Endothelial cell (in vitro differentiated cells): ENCODE measurements at regions not wholly inside any gene's neighbourhood (a gene's known extent, or its start where the extent isn't known, plus 50 kb on each side); places are given as distances from the start of the nearest gene placed in this dataset.

Experiments
- DNase-seq: peaks from one replicate; pipeline ENCODE4 v3.0.0; 2021; ENCODE audit warnings: low spot score
- H3K27ac Mint-ChIP-seq: one replicate; pipeline ENCODE4 v1.8.0; 2021; ENCODE audit warnings: mixed read lengths, inconsistent platforms; ENCODE audit not compliant: unreplicated experiment
- H3K27me3 Mint-ChIP-seq: one replicate; pipeline ENCODE4 v1.8.0; 2021; ENCODE audit warnings: mild to moderate bottlenecking, moderate library complexity, mixed read lengths, inconsistent platforms; ENCODE audit not compliant: unreplicated experiment
- H3K36me3 Mint-ChIP-seq: one replicate; pipeline ENCODE4 v1.8.0; 2021; ENCODE audit warnings: mild to moderate bottlenecking, low read depth, mixed read lengths, inconsistent platforms; ENCODE audit not compliant: unreplicated experiment
- H3K4me1 Mint-ChIP-seq: one replicate; pipeline ENCODE4 v1.8.0; 2021; ENCODE audit warnings: mild to moderate bottlenecking, mixed read lengths, inconsistent platforms; ENCODE audit not compliant: unreplicated experiment
- H3K4me3 Mint-ChIP-seq: one replicate; pipeline ENCODE4 v1.8.0; 2021; ENCODE audit warnings: mild to moderate bottlenecking, mixed read lengths, inconsistent platforms; ENCODE audit not compliant: unreplicated experiment
- H3K9me3 Mint-ChIP-seq: one replicate; pipeline ENCODE4 v1.8.0; 2021; ENCODE audit warnings: mixed read lengths, inconsistent platforms; ENCODE audit not compliant: unreplicated experiment
- TF ChIP-seq, protein P1 (sequence below): fragments of 200-600 bp; sonication (generic); IDR thresholded peaks from one replicate; pipeline ENCODE4 v1.5.0; 2021; ENCODE audit warnings: antibody characterized with exemption; ENCODE audit not compliant: unreplicated experiment

GRCh38 chr4:53680168-53680567 is 88.9 kb upstream of the LNX1 start:
- DNase-seq = no peak
- TF ChIP-seq, protein P1, sequence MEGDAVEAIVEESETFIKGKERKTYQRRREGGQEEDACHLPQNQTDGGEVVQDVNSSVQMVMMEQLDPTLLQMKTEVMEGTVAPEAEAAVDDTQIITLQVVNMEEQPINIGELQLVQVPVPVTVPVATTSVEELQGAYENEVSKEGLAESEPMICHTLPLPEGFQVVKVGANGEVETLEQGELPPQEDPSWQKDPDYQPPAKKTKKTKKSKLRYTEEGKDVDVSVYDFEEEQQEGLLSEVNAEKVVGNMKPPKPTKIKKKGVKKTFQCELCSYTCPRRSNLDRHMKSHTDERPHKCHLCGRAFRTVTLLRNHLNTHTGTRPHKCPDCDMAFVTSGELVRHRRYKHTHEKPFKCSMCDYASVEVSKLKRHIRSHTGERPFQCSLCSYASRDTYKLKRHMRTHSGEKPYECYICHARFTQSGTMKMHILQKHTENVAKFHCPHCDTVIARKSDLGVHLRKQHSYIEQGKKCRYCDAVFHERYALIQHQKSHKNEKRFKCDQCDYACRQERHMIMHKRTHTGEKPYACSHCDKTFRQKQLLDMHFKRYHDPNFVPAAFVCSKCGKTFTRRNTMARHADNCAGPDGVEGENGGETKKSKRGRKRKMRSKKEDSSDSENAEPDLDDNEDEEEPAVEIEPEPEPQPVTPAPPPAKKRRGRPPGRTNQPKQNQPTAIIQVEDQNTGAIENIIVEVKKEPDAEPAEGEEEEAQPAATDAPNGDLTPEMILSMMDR = no peak
- Mint-ChIP-seq H3K4me3 (no peak overlapping the region), H3K27me3 (peaks cover 2% of the 10 kb centered on the region), H3K27ac (no peak overlapping the region), H3K9me3 (no peaks in the 10 kb centered on the region), H3K36me3 (no peaks in the 10 kb centered on the region), H3K4me1 (no peaks in the 10 kb centered on the region)

DNA sequence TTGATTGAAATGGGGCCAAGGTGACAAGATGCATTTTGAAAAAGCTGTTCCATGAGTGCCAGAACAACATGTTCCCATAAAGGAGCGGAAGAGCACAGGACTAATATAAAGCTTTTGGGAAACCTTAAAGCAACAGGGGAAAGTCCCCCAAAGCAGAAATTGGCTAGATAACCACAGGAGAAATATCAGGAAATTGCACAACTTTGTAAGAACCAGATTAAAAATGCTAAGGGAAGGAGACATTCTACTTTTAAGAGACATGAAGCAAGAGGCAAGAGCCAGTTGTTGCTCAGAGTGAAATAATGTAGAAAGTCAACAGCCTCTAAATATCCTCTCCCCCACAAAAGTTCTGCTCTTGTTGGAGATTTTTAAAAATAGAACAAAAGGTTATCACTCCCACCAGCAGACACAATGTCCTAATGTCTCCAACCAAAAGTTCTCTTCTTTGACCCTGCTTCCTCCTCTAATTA is 85.2 kb upstream of the LNX1 start:
- H3K27ac Mint-ChIP-seq = no peak overlapping the region
- TF ChIP-seq, protein P1 = no peak
- H3K4me1 Mint-ChIP-seq = no peaks in the 10 kb centered on the region
- H3K27me3 Mint-ChIP-seq = peaks cover 2% of the 10 kb centered on the region
- H3K9me3 Mint-ChIP-seq = no peaks in the 10 kb centered on the region
- no peak for DNase-seq
- no peak overlapping the region for H3K4me3 Mint-ChIP-seq
- no peaks in the 10 kb centered on the region for H3K36me3 Mint-ChIP-seq

- TF ChIP-seq, protein P1 = no peak
- Mint-ChIP-seq H3K4me3 (no peak overlapping the region), H3K27ac (no peak overlapping the region), H3K9me3 (no peaks in the 10 kb centered on the region), H3K4me1 (no peaks in the 10 kb centered on the region), H3K36me3 (no peaks in the 10 kb centered on the region), H3K27me3 (peaks cover 4% of the 10 kb centered on the region)
- no peak for DNase-seq
These were observed 83.6 kb upstream of the LNX1 start for GRCh38 chr4:53674903-53675302.

DNA sequence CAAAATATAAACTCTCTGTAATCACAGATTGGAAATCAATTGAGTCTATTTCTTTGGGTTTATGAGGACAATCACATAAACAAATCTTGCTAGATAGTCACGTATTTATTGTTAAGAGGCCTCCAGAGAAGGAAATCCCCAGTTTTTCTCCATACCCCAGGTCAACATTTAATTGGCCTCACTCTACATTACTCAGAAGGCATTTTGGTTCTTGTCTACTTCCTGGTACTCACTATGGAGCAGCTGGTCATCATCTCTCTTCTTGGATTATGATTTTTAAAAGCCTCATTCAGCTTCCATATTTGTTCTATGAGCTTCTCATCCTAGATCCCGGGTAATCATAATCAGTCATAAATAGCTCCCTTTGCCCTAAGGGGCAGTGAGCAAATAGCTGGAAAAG is 81.6 kb upstream of the LNX1 start:
- H3K4me3 Mint-ChIP-seq = no peak overlapping the region
- peaks cover 4% of the 10 kb centered on the region for H3K27me3 Mint-ChIP-seq
- no peak for DNase-seq
- H3K36me3 Mint-ChIP-seq = no peaks in the 10 kb centered on the region
- no peak overlapping the region for H3K27ac Mint-ChIP-seq
- no peaks in the 10 kb centered on the region for H3K4me1 Mint-ChIP-seq
- no peaks in the 10 kb centered on the region for H3K9me3 Mint-ChIP-seq
- TF ChIP-seq, protein P1 = no peak

GRCh38 chr4:53671757-53672156 is 80.5 kb upstream of the LNX1 start:
- peaks cover 3% of the 10 kb centered on the region for H3K27me3 Mint-ChIP-seq
- H3K36me3 Mint-ChIP-seq = no peaks in the 10 kb centered on the region
- H3K4me1 Mint-ChIP-seq = no peaks in the 10 kb centered on the region
- TF ChIP-seq, protein P1 = no peak
- no peak overlapping the region for H3K4me3 Mint-ChIP-seq
- no peaks in the 10 kb centered on the region for H3K9me3 Mint-ChIP-seq
- no peak for DNase-seq
- H3K27ac Mint-ChIP-seq = no peak overlapping the region
